ENCODE measurements at regions not wholly inside any gene's neighbourhood (a gene's known extent, or its start where the extent isn't known, plus 50 kb on each side); places are given as distances from the start of the nearest gene placed in this dataset.

GRCh38 chr1:94694226-94694915, 125.8 kb upstream of the SLC44A3 start:
- Mint-ChIP-seq H3K4me1 (ENCODE audit: low read depth, unreplicated experiment) (peaks cover 20% of the 10 kb centered on the region), H3K9me3 (ENCODE audit: unreplicated experiment) (peaks cover 9% of the 10 kb centered on the region), H3K4me3 (ENCODE audit: unreplicated experiment) (no peak overlapping the region), H3K36me3 (ENCODE audit: insufficient read depth, unreplicated experiment) (no peaks in the 10 kb centered on the region), H3K27me3 (ENCODE audit: insufficient read depth, unreplicated experiment) (no peaks in the 10 kb centered on the region), H3K27ac (ENCODE audit: unreplicated experiment) (no peak overlapping the region)
- Histone ChIP-seq H3K27me3 (replicated peaks; ENCODE audit: control insufficient read depth, insufficient read depth, low read length) (no peaks in the 10 kb centered on the region), H3K4me1 (peaks cover 15% of the 10 kb centered on the region), H3K4me3 (ENCODE audit: low read depth, low read length) (no peak overlapping the region), H3K36me3 (ENCODE audit: control insufficient read depth, insufficient read depth, low read length) (no peaks in the 10 kb centered on the region), H3K9me3 (no peaks in the 10 kb centered on the region)
- POLR2A ChIA-PET: no interaction called here
- no peak for DNase-seq
- CTCF ChIA-PET: no interaction called here
- intact Hi-C loops (cut with micrococcal nuclease; ENCODE audit: unreplicated experiment): no loop called here
- no peak for TF ChIP-seq CTCF (IDR thresholded peaks at IDR 0.05; ENCODE audit: insufficient read depth in 1 of 2, low read depth in 1 of 2, low read length in 1 of 2, severe bottlenecking in 1 of 2, unreplicated experiment in 1 of 2)
- no TSS peak for BruUV-seq (replicated peaks)

GRCh38 chr1:94693435-94693834, 126.7 kb upstream of the SLC44A3 start:
- Histone ChIP-seq H3K4me1 (peaks cover 5% of the 10 kb centered on the region), H3K9me3 (no peaks in the 10 kb centered on the region), H3K27me3 (replicated peaks; ENCODE audit: control insufficient read depth, insufficient read depth, low read length) (no peaks in the 10 kb centered on the region), H3K4me3 (ENCODE audit: low read depth, low read length) (no peak overlapping the region), H3K36me3 (ENCODE audit: control insufficient read depth, insufficient read depth, low read length) (no peaks in the 10 kb centered on the region)
- Mint-ChIP-seq H3K9me3 (ENCODE audit: unreplicated experiment) (peaks cover 9% of the 10 kb centered on the region), H3K36me3 (ENCODE audit: insufficient read depth, unreplicated experiment) (no peaks in the 10 kb centered on the region), H3K4me3 (ENCODE audit: unreplicated experiment) (no peak overlapping the region), H3K27ac (ENCODE audit: unreplicated experiment) (no peak overlapping the region), H3K27me3 (ENCODE audit: insufficient read depth, unreplicated experiment) (no peaks in the 10 kb centered on the region), H3K4me1 (ENCODE audit: low read depth, unreplicated experiment) (peaks cover 16% of the 10 kb centered on the region)
- TF ChIP-seq CTCF (IDR thresholded peaks at IDR 0.05; ENCODE audit: insufficient read depth in 1 of 2, low read depth in 1 of 2, low read length in 1 of 2, severe bottlenecking in 1 of 2, unreplicated experiment in 1 of 2): no peak
- intact Hi-C loops (cut with micrococcal nuclease; ENCODE audit: unreplicated experiment): no loop called here
- no peak for DNase-seq
- BruUV-seq (replicated peaks): no TSS peak
- ChIA-PET CTCF (no interaction called here), POLR2A (no interaction called here)

- Mint-ChIP-seq H3K4me1 (ENCODE audit: low read depth, unreplicated experiment) (peaks cover 12% of the 10 kb centered on the region), H3K27me3 (ENCODE audit: insufficient read depth, unreplicated experiment) (no peaks in the 10 kb centered on the region), H3K36me3 (ENCODE audit: insufficient read depth, unreplicated experiment) (no peaks in the 10 kb centered on the region), H3K9me3 (ENCODE audit: unreplicated experiment) (peaks cover 9% of the 10 kb centered on the region), H3K27ac (ENCODE audit: unreplicated experiment) (no peak overlapping the region), H3K4me3 (ENCODE audit: unreplicated experiment) (no peak overlapping the region)
- ChIA-PET POLR2A (no interaction called here), CTCF (no interaction called here)
- BruUV-seq (replicated peaks): no TSS peak
- peaks cover 1% of the 10 kb centered on the region for H3K4me1 ChIP-seq
- H3K36me3 ChIP-seq (ENCODE audit: control insufficient read depth, insufficient read depth, low read length): no peaks in the 10 kb centered on the region
- H3K9me3 ChIP-seq: no peaks in the 10 kb centered on the region
- no peaks in the 10 kb centered on the region for H3K27me3 ChIP-seq (replicated peaks; ENCODE audit: control insufficient read depth, insufficient read depth, low read length)
- intact Hi-C loops (cut with micrococcal nuclease; ENCODE audit: unreplicated experiment): no loop called here
- DNase-seq: no peak
- TF ChIP-seq CTCF (IDR thresholded peaks at IDR 0.05; ENCODE audit: insufficient read depth in 1 of 2, low read depth in 1 of 2, low read length in 1 of 2, severe bottlenecking in 1 of 2, unreplicated experiment in 1 of 2): no peak
- H3K4me3 ChIP-seq (ENCODE audit: low read depth, low read length): no peak overlapping the region
Observed at GRCh38 chr1:94693029-94693428, 127.1 kb upstream of the SLC44A3 start.
